ENCODE measurements at regions not wholly inside any gene's neighbourhood (a gene's known extent, or its start where the extent isn't known, plus 50 kb on each side); places are given as distances from the start of the nearest gene placed in this dataset.

- TF ChIP-seq GATA2 (IDR thresholded peaks at IDR 0.05; ENCODE audit: insufficient read depth, insufficient read length, low read depth, low read length): no peak
- no peak for TF ChIP-seq CTCF (IDR thresholded peaks at IDR 0.05; ENCODE audit: extremely low read depth in 1 of 2, insufficient read depth in 1 of 2, low read depth in 1 of 2, low read length in 2 of 2)
- TF ChIP-seq POLR2A (IDR thresholded peaks at IDR 0.05; ENCODE audit: low read depth, low read length): no peak
- TF ChIP-seq JUN (IDR thresholded peaks at IDR 0.05; ENCODE audit: borderline replicate concordance, insufficient read depth, insufficient read length, low read depth): no peak
- no peak for TF ChIP-seq EZH2 (IDR thresholded peaks at IDR 0.05; ENCODE audit: borderline replicate concordance, low read depth, low read length, severe bottlenecking)
- no peak for TF ChIP-seq POLR2AphosphoS5 (IDR thresholded peaks at IDR 0.05; ENCODE audit: insufficient read depth, low read depth, low read length)
- no peak for TF ChIP-seq FOS (IDR thresholded peaks at IDR 0.05; ENCODE audit: borderline replicate concordance, insufficient read depth, low read length)
Observed at GRCh38 chr10:132133449-132134240, 53.1 kb upstream of the DPYSL4 start.

Data from endothelial cell of umbilical vein (primary cell).